ENCODE measurements at regions not wholly inside any gene's neighbourhood (a gene's known extent, or its start where the extent isn't known, plus 50 kb on each side); places are given as distances from the start of the nearest gene placed in this dataset.

DNA sequence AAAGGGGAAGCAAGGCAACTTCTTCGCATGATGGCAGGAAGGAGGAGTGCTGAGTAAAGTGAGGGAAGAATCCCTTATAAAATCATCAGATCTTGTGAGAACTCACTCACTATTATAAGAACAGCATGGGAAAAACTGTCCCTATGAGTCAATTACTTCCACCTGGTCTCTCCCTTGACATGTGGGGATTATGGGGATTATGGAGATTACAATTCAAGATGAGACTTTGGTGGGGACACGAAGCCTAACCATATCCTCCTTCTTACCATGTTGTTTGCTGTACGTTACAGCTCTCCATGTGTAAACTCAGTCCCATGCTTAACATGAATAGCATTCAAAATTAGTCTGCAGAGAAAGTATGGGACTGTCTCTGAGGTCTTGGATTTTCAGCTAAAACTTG, 1096.8 kb upstream of the ACVR2A start:
- no peak for ATAC-seq
- intact Hi-C loops (cut with DNase I, micrococcal nuclease) = no loop called here

DNA sequence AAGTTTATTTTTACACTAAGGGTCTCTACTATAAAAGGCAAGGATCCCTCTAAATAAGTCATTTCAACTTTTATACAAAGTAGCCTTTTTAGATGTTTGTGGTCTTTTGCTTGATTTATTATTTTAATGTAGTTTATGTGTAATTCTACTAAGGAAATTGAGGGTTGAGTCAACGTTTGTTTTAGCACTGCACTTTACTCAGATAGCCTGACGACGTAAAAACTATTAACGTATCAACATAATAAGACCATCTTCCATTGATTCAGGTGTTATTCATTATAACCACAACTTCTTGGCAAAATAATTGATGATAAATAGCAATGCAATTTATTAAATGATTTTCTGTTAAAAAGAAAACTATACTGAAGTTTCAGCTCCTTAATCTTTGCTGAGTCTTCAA, 1103.6 kb upstream of the ACVR2A start:
- no peak for ATAC-seq
- TF ChIP-seq, protein P1, sequence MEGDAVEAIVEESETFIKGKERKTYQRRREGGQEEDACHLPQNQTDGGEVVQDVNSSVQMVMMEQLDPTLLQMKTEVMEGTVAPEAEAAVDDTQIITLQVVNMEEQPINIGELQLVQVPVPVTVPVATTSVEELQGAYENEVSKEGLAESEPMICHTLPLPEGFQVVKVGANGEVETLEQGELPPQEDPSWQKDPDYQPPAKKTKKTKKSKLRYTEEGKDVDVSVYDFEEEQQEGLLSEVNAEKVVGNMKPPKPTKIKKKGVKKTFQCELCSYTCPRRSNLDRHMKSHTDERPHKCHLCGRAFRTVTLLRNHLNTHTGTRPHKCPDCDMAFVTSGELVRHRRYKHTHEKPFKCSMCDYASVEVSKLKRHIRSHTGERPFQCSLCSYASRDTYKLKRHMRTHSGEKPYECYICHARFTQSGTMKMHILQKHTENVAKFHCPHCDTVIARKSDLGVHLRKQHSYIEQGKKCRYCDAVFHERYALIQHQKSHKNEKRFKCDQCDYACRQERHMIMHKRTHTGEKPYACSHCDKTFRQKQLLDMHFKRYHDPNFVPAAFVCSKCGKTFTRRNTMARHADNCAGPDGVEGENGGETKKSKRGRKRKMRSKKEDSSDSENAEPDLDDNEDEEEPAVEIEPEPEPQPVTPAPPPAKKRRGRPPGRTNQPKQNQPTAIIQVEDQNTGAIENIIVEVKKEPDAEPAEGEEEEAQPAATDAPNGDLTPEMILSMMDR (IDR thresholded peaks at IDR 0.05) = no peak
- Histone ChIP-seq H3K36me3 (ENCODE audit: low read depth) (no peaks in the 10 kb centered on the region), H3K4me3 (no peak overlapping the region), H3K9me3 (no peaks in the 10 kb centered on the region), H3K4me1 (ENCODE audit: low read depth) (no peaks in the 10 kb centered on the region)
- DNase-seq = no peak
- intact Hi-C loops (cut with DNase I, micrococcal nuclease) = no loop called here

More for the DNA sequence above, 1096.8 kb upstream of the ACVR2A start:
- Histone ChIP-seq H3K36me3 (ENCODE audit: low read depth) (no peaks in the 10 kb centered on the region), H3K4me3 (no peak overlapping the region), H3K9me3 (no peaks in the 10 kb centered on the region), H3K4me1 (ENCODE audit: low read depth) (no peaks in the 10 kb centered on the region)
- TF ChIP-seq, protein P1 (IDR thresholded peaks at IDR 0.05) = no peak
- DNase-seq = no peak

DNA sequence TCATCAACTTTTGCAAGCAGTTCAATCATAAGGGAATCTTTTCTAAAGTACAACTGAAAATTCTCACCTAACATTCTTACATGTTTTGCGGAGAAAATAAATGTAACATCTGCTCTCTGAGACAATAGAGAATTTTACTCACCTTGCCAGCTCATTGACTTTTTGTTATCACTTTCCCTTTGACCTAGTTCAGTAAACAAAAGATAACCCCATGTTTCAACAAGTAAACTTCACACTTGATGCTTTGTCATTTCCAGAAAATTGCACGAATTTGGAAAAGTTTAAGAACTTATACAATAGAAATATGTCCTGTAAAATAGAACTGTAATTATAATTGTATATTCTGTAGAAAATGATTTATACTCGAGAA, 1110.0 kb upstream of the ACVR2A start:
- intact Hi-C loops (cut with DNase I, micrococcal nuclease) = no loop called here

DNA sequence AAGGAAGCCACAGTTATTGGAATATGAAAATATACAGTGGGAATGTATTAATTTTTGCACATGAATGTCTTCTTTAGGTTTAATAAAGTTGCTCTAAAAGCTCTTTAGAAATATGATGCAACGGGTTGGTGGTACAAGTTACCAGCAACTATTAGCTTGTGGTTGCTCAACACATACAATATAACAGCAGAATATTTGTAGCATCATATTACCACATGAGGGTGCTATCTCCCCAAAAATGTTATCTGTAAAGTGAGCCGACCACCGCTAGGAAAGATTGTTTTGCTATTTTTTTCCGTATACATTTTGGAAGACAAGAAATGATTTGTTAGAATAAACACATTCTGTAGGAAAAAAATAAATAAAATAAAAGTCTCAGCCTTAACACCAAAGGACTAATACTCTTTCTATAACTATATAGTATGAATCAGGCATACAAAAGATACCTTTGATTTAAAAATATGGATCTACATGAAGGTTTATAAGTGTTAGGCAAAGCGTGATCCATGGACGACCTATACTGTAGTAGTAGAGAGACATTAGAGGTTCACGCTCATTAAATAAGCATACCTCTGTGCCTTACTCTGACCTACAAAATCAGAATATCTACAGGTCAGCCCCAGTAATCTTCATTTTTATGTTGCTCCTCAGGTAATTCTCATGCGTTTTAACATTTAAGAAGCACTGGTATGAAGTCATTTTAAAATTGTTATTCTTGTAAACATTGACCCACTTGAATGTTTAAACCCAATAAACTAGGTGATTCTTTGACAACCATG, 1110.6 kb upstream of the ACVR2A start:
- intact Hi-C loops (cut with DNase I, micrococcal nuclease) = no loop called here
- Histone ChIP-seq H3K9me3 (no peaks in the 10 kb centered on the region), H3K36me3 (ENCODE audit: low read depth) (no peaks in the 10 kb centered on the region), H3K4me1 (ENCODE audit: low read depth) (no peaks in the 10 kb centered on the region), H3K4me3 (no peak overlapping the region)
- no peak for DNase-seq
- peak; percentile 36 for ATAC-seq
- TF ChIP-seq, protein P1 (IDR thresholded peaks at IDR 0.05) = no peak

More for the DNA sequence above, 1110.0 kb upstream of the ACVR2A start:
- Histone ChIP-seq H3K4me3 (no peak overlapping the region), H3K9me3 (no peaks in the 10 kb centered on the region), H3K4me1 (ENCODE audit: low read depth) (no peaks in the 10 kb centered on the region), H3K36me3 (ENCODE audit: low read depth) (no peaks in the 10 kb centered on the region)
- TF ChIP-seq, protein P1 (IDR thresholded peaks at IDR 0.05) = no peak
- ATAC-seq (no peak), DNase-seq (no peak)

DNA sequence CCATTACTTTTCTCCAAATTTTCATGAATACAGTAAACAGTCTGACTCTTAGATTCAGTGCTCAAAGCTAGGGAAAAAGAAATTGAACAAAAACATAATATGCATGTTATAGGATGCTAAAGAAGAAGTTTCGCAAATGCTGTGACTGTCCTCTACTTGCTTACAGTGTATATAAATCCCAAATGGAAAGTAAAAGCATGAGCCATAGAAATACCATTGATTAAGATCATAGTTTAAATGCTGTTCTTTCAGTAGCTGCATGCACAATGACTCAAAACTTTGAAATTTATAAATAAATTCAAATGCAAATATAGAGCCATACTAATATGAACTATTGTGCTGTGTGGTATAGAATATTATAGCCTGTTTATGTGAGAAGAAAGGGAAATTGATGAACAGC, 1113.9 kb upstream of the ACVR2A start:
- Histone ChIP-seq H3K4me1 (ENCODE audit: low read depth) (no peaks in the 10 kb centered on the region), H3K4me3 (no peak overlapping the region), H3K36me3 (ENCODE audit: low read depth) (no peaks in the 10 kb centered on the region), H3K9me3 (no peaks in the 10 kb centered on the region)
- no peak for ATAC-seq
- intact Hi-C loops (cut with DNase I, micrococcal nuclease) = no loop called here
- no peak for DNase-seq
- TF ChIP-seq, protein P1 (IDR thresholded peaks at IDR 0.05) = no peak

Data from mucosa of descending colon (tissue), 3 donors.